Naive B cell (primary cell): ENCODE measurements at regions not wholly inside any gene's neighbourhood (a gene's known extent, or its start where the extent isn't known, plus 50 kb on each side); places are given as distances from the start of the nearest gene placed in this dataset.

Experiments
- ATAC-seq, 2 donors: fragments of 150-1000 bp; cut with Tn5 transposase; 2 replicates each; pipeline ENCODE4 v1.10.0; 2021; ENCODE audit warnings: low read depth in 2 of 2, mild to moderate bottlenecking in 2 of 2, moderate library complexity in 2 of 2
- DNase-seq: peaks from one replicate; pipeline ENCODE4 v3.0.0; 2022
- H3K27ac Mint-ChIP-seq, 6 donors: one replicate each; pipeline ENCODE4 v1.8.0; 2020 to 2022; ENCODE audit warnings: mild to moderate bottlenecking in 6 of 6, mixed read lengths in 6 of 6, moderate library complexity in 5 of 6, inconsistent platforms in 2 of 6
- H3K27me3 Mint-ChIP-seq, 3 donors: one replicate each; pipeline ENCODE4 v1.8.0; 2021 to 2022; ENCODE audit warnings: mixed read lengths in 3 of 3, mild to moderate bottlenecking in 1 of 3
- H3K36me3 Mint-ChIP-seq, 2 donors: one replicate each; pipeline ENCODE4 v1.8.0; 2020 to 2022; ENCODE audit warnings: mixed read lengths in 2 of 2, inconsistent platforms in 1 of 2, mild to moderate bottlenecking in 1 of 2
- H3K4me1 Mint-ChIP-seq, 3 donors: one replicate each; pipeline ENCODE4 v1.8.0; 2020 to 2022; ENCODE audit warnings: mixed read lengths in 3 of 3, inconsistent platforms in 1 of 3, mild to moderate bottlenecking in 1 of 3, moderate library complexity in 1 of 3
- H3K4me3 Mint-ChIP-seq, 8 donors: one replicate each; pipeline ENCODE4 v1.8.0; 2020 to 2022; ENCODE audit warnings: mild to moderate bottlenecking in 8 of 8, mixed read lengths in 8 of 8, moderate library complexity in 8 of 8, inconsistent platforms in 2 of 8
- H3K9me3 Mint-ChIP-seq, 7 donors: one replicate each; pipeline ENCODE4 v1.8.0; 2020 to 2022; ENCODE audit warnings: mixed read lengths in 7 of 7, mild to moderate bottlenecking in 5 of 7, inconsistent platforms in 2 of 7, moderate library complexity in 1 of 7

GRCh38 chr2:67667054-67667908 lies 270.1 kb downstream of the ETAA1 start:
- H3K9me3 Mint-ChIP-seq: peaks cover 0 to 3% (median 0%) of the 10 kb centered on the region in 7 donors
- H3K27ac Mint-ChIP-seq: no peak overlapping the region
- H3K27me3 Mint-ChIP-seq: peaks cover 9 to 16% (median 13%) of the 10 kb centered on the region in 3 donors
- H3K4me3 Mint-ChIP-seq: no peak overlapping the region
- DNase-seq: no peak
- H3K36me3 Mint-ChIP-seq: no peaks in the 10 kb centered on the region
- no peaks in the 10 kb centered on the region for H3K4me1 Mint-ChIP-seq
- ATAC-seq: no peak

- DNase-seq (no peak), ATAC-seq (no peak)
- no peak overlapping the region for H3K27ac Mint-ChIP-seq
- peaks cover 9 to 16% (median 13%) of the 10 kb centered on the region in 3 donors for H3K27me3 Mint-ChIP-seq
- no peaks in the 10 kb centered on the region for H3K4me1 Mint-ChIP-seq
- no peak overlapping the region for H3K4me3 Mint-ChIP-seq
- H3K36me3 Mint-ChIP-seq: no peaks in the 10 kb centered on the region
- H3K9me3 Mint-ChIP-seq: peaks cover 0 to 3% (median 0%) of the 10 kb centered on the region in 7 donors
These were observed 271.4 kb downstream of the ETAA1 start for GRCh38 chr2:67668538-67668937.

- Mint-ChIP-seq H3K36me3 (no peaks in the 10 kb centered on the region), H3K27me3 (peaks cover 9 to 13% (median 12%) of the 10 kb centered on the region in 3 donors), H3K27ac (no peak overlapping the region), H3K4me3 (no peak overlapping the region), H3K4me1 (no peaks in the 10 kb centered on the region), H3K9me3 (peaks cover 0 to 3% (median 0%) of the 10 kb centered on the region in 7 donors)
- ATAC-seq (no peak), DNase-seq (no peak)
These were observed 272.0 kb downstream of the ETAA1 start for GRCh38 chr2:67669168-67669567.

GRCh38 chr2:67669766-67670165 lies 272.6 kb downstream of the ETAA1 start:
- no peaks in the 10 kb centered on the region for H3K4me1 Mint-ChIP-seq
- peaks cover 0 to 3% (median 0%) of the 10 kb centered on the region in 7 donors for H3K9me3 Mint-ChIP-seq
- no peak overlapping the region for H3K4me3 Mint-ChIP-seq

DNA sequence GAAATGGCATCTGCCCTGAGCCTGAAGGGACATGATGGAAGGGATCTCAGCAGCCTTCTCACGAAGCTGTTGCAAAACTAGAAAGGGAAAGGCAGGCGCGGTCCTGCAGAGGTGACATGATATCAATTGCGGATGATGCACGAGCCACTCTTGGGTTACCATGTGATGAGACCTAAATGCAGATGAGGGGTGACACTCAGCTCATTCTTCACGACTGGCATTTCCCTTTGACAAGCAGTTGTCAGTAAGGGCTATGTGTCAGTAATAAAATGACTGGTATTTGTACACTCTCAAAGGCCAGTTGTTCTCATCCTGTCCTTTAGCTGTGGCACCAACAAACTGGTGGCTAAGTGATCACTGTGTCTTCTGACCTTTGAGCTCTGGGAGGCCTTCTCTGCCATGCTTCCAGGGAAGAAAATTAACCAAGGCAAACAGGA lies 273.6 kb downstream of the ETAA1 start:
- H3K4me3 Mint-ChIP-seq: no peak overlapping the region
- ATAC-seq (no peak), DNase-seq (no peak)
- H3K36me3 Mint-ChIP-seq: no peaks in the 10 kb centered on the region
- H3K27me3 Mint-ChIP-seq: peaks cover 7 to 9% (median 9%) of the 10 kb centered on the region in 3 donors
- H3K9me3 Mint-ChIP-seq: peaks cover 0 to 3% (median 0%) of the 10 kb centered on the region in 7 donors
- no peak overlapping the region for H3K27ac Mint-ChIP-seq
- no peaks in the 10 kb centered on the region for H3K4me1 Mint-ChIP-seq

More at GRCh38 chr2:67669766-67670165, 272.6 kb downstream of the ETAA1 start:
- Mint-ChIP-seq H3K27ac (no peak overlapping the region), H3K27me3 (peaks cover 9 to 13% (median 9%) of the 10 kb centered on the region in 3 donors), H3K36me3 (no peaks in the 10 kb centered on the region)
- ATAC-seq: no peak
- DNase-seq: no peak

DNA sequence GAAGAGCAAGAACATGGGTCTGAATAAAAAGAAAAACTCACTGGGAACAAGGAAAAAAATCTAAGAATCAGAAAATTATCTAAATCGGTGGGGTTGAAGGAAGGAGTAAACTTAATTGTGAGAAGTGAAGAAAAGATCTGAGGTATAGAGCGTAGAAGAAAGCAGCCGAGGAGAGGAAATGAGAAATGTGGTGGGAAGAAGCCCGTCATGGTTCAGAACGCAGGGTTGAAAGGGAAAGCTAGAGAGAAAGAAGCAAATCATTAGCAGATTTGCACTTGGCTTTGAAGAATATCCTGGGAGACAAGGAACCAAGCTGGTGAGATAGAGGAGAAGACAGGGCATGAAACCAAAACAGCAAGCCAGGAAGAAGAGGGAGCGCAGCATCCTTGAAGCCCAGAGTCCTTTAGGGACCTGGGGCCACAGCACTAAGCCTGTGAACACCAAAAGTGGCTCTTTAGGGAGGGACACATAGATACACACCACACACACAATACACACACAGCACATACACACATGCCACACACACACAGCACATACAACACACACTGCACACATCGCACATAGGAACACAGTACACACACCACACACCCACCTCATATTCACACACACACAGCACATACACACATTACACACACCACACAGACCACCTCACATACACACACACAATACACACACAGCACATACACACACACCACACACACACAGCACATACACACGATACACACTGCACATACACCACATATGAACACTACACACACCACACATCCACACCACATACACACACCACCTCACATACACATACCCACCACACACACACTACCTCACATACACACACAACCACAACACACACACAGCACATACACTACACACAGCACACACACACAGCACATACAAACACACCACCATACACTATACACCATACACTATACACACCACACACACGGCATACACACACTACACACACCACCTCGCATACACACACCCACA lies 274.6 kb downstream of the ETAA1 start:
- DNase-seq (no peak), ATAC-seq (no peak)
- Mint-ChIP-seq H3K36me3 (no peaks in the 10 kb centered on the region), H3K27me3 (peaks cover 0 to 9% (median 0%) of the 10 kb centered on the region in 3 donors), H3K9me3 (no peaks in the 10 kb centered on the region), H3K27ac (no peak overlapping the region), H3K4me3 (no peak overlapping the region), H3K4me1 (no peaks in the 10 kb centered on the region)

GRCh38 chr2:67674668-67675067 lies 277.5 kb downstream of the ETAA1 start:
- H3K4me3 Mint-ChIP-seq: no peak overlapping the region
- H3K4me1 Mint-ChIP-seq: no peaks in the 10 kb centered on the region
- H3K36me3 Mint-ChIP-seq: no peaks in the 10 kb centered on the region
- DNase-seq (no peak), ATAC-seq (no peak)
- no peak overlapping the region for H3K27ac Mint-ChIP-seq
- H3K9me3 Mint-ChIP-seq: peaks cover 0 to 3% (median 0%) of the 10 kb centered on the region in 7 donors
- peaks cover 0 to 7% (median 0%) of the 10 kb centered on the region in 3 donors for H3K27me3 Mint-ChIP-seq

DNA sequence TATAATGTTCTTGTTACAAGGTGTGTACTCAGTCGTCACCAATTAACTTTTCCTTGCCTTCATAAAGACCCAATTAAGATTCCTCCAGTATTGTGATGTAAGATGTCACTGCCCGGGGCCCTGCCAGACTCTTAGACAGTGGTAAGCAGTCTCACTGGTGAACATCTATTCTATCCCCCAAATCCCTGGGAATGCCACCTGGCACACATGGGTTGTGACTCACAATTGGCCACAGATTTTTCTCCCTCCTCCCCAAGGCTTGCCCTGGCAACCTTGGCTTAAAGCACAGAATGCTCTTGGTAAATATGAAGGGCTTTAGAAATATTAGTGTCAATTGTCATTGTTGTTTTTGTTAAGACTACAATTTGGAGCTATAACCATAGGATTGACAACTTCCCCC lies 287.9 kb downstream of the ETAA1 start:
- Mint-ChIP-seq H3K4me3 (no peak overlapping the region), H3K4me1 (no peaks in the 10 kb centered on the region), H3K36me3 (no peaks in the 10 kb centered on the region), H3K27me3 (peaks cover 18 to 20% (median 18%) of the 10 kb centered on the region in 3 donors), H3K9me3 (peaks cover 0 to 7% (median 0%) of the 10 kb centered on the region in 7 donors), H3K27ac (peak overlapping the region in 1 of 6 donors; percentile 48)
- ATAC-seq: no peak
- DNase-seq: no peak

- H3K36me3 Mint-ChIP-seq: no peaks in the 10 kb centered on the region
- H3K27ac Mint-ChIP-seq: no peak overlapping the region
- H3K4me3 Mint-ChIP-seq: no peak overlapping the region
- H3K9me3 Mint-ChIP-seq: peaks cover 0 to 6% (median 0%) of the 10 kb centered on the region in 7 donors
- H3K4me1 Mint-ChIP-seq: no peaks in the 10 kb centered on the region
- no peak for ATAC-seq
- peaks cover 16 to 23% (median 18%) of the 10 kb centered on the region in 3 donors for H3K27me3 Mint-ChIP-seq
- no peak for DNase-seq
These were observed 289.1 kb downstream of the ETAA1 start for GRCh38 chr2:67686254-67686653.

- peaks cover 23 to 42% (median 28%) of the 10 kb centered on the region in 3 donors for H3K27me3 Mint-ChIP-seq
- H3K4me3 Mint-ChIP-seq: no peak overlapping the region
- ATAC-seq: no peak
These were observed 292.1 kb downstream of the ETAA1 start for GRCh38 chr2:67689186-67689585.

DNA sequence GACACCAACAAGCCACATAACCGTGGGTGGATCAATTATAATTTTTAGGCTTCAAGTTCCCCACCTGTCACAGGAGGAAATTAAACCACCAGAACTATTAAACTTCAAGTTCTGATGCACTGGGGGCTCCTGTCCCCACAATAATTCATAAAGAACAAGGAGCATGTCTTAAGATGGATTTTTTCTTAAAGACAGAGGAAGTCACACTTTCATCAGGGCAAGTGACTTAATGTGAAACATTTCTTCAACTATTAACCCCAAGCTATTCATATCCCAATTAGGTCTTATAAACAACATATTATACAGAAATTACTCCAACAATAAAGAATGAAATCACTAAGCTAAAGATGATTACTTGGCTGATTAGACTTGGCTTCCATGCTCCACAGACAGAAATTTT lies 292.5 kb downstream of the ETAA1 start:
- no peak for DNase-seq
- H3K4me3 Mint-ChIP-seq: no peak overlapping the region
- ATAC-seq: no peak
- peaks cover 18 to 42% (median 28%) of the 10 kb centered on the region in 3 donors for H3K27me3 Mint-ChIP-seq
- H3K36me3 Mint-ChIP-seq: no peaks in the 10 kb centered on the region
- peaks cover 0 to 11% (median 0%) of the 10 kb centered on the region in 7 donors for H3K9me3 Mint-ChIP-seq
- no peak overlapping the region for H3K27ac Mint-ChIP-seq
- no peaks in the 10 kb centered on the region for H3K4me1 Mint-ChIP-seq

More at GRCh38 chr2:67689186-67689585, 292.1 kb downstream of the ETAA1 start:
- peaks cover 0 to 11% (median 0%) of the 10 kb centered on the region in 7 donors for H3K9me3 Mint-ChIP-seq
- no peaks in the 10 kb centered on the region for H3K36me3 Mint-ChIP-seq
- H3K27ac Mint-ChIP-seq: no peak overlapping the region
- no peak for DNase-seq
- H3K4me1 Mint-ChIP-seq: no peaks in the 10 kb centered on the region

GRCh38 chr2:67694445-67694844 lies 297.3 kb downstream of the ETAA1 start:
- Mint-ChIP-seq H3K27ac (no peak overlapping the region), H3K27me3 (peaks cover 24 to 28% (median 26%) of the 10 kb centered on the region in 3 donors), H3K4me3 (no peak overlapping the region), H3K36me3 (no peaks in the 10 kb centered on the region), H3K9me3 (peaks cover 0 to 11% (median 0%) of the 10 kb centered on the region in 7 donors), H3K4me1 (no peaks in the 10 kb centered on the region)
- ATAC-seq (no peak), DNase-seq (no peak)

- ATAC-seq: no peak
- Mint-ChIP-seq H3K27ac (no peak overlapping the region), H3K4me1 (no peaks in the 10 kb centered on the region), H3K9me3 (peaks cover 0 to 6% (median 2%) of the 10 kb centered on the region in 7 donors), H3K36me3 (no peaks in the 10 kb centered on the region), H3K4me3 (no peak overlapping the region), H3K27me3 (peaks cover 0 to 7% (median 5%) of the 10 kb centered on the region in 3 donors)
- no peak for DNase-seq
These were observed 303.9 kb downstream of the ETAA1 start for GRCh38 chr2:67701011-67701410.
